Smooth muscle cell (in vitro differentiated cells): ENCODE measurements at regions not wholly inside any gene's neighbourhood (a gene's known extent, or its start where the extent isn't known, plus 50 kb on each side); places are given as distances from the start of the nearest gene placed in this dataset.

Experiments used
- DNase-seq: peaks from one replicate; lab custom pipeline; 2025; ENCODE audit not compliant: unreplicated experiment; lab: John Stamatoyannopoulos, UW
- H2AFZ ChIP-seq: fragments of 200-600 bp; sonication (generic); 2 replicates; pipeline ENCODE4 v1.6.0; 2016; ENCODE audit warnings: antibody characterized with exemption, low read depth, mild to moderate bottlenecking
- H3F3A ChIP-seq: fragments of 200-600 bp; sonication (generic); 2 replicates; pipeline ENCODE4 v1.6.0; 2017; ENCODE audit warnings: antibody characterized with exemption, low read depth
- H3K27ac ChIP-seq: fragments of 200-600 bp; sonication (generic); 2 replicates; pipeline ENCODE4 v1.5.1; 2016; ENCODE audit warnings: low read depth, mild to moderate bottlenecking
- H3K27me3 ChIP-seq: fragments of 200-600 bp; sonication (generic); 2 replicates; pipeline ENCODE4 v1.6.1; 2016; ENCODE audit warnings: low read depth, mild to moderate bottlenecking
- H3K36me3 ChIP-seq: fragments of 200-600 bp; sonication (generic); 2 replicates; pipeline ENCODE4 v1.5.1; 2016; ENCODE audit warnings: low read depth
- H3K4me1 ChIP-seq: fragments of 200-600 bp; sonication (generic); 2 replicates; pipeline ENCODE4 v1.5.1; 2016; ENCODE audit warnings: low read depth
- H3K4me2 ChIP-seq: fragments of 200-600 bp; sonication (generic); 2 replicates; pipeline ENCODE4 v1.6.0; 2016; ENCODE audit warnings: mild to moderate bottlenecking
- H3K4me3 ChIP-seq: fragments of 200-600 bp; sonication (generic); 2 replicates; pipeline ENCODE4 v1.5.1; 2016; ENCODE audit warnings: mild to moderate bottlenecking
- H3K79me2 ChIP-seq: fragments of 200-600 bp; sonication (generic); 2 replicates; pipeline ENCODE4 v1.6.0; 2016; ENCODE audit warnings: low read depth, mild to moderate bottlenecking
- H3K9ac ChIP-seq: fragments of 200-600 bp; sonication (generic); 2 replicates; pipeline ENCODE4 v1.6.0; 2016; ENCODE audit warnings: low read depth
- H3K9me3 ChIP-seq: fragments of 200-600 bp; sonication (generic); replicated peaks from 2 replicates; pipeline ENCODE4 v1.5.1; 2016; ENCODE audit warnings: low read depth
- H4K20me1 ChIP-seq: fragments of 200-600 bp; sonication (generic); 2 replicates; pipeline ENCODE4 v1.6.0; 2016; ENCODE audit warnings: low read depth
- WGBS: methylation state at CpG from one replicate; pipeline ENCODE4 v1.1.7; 2016; ENCODE audit warnings: low lambda C conversion rate; 5-methylcytosine and 5-hydroxymethylcytosine counted together
- TF ChIP-seq, protein P1 (sequence below): fragments of 200-600 bp; sonication (generic); IDR thresholded peaks from 2 replicates; pipeline ENCODE4 v1.5.1; 2017; ENCODE audit warnings: borderline replicate concordance, mild to moderate bottlenecking, antibody characterized with exemption; ENCODE audit not compliant: insufficient read depth, poor library complexity, severe bottlenecking

DNA sequence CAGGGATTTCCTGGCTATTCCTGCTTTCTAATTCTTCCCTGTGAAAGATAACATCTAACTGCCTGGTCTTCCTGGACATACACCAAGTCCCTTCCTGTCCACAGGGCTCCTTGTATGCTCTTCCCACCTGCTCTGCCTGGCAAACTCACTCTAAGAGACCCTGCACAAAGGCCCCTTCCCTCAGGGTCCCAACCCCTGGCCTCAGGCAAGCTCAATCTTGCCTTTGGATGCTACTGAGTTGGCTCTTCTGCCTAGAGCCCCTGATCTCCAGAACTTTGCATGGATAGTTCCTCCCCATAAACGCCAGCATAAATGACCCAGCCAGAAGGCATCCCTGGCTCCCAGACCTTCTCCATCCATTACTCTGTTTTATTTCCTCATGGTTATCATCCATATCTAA lies 98.3 kb upstream of the OTOS start:
- no peak overlapping the region for H3K9ac ChIP-seq
- H3K27me3 ChIP-seq = no peaks in the 10 kb centered on the region
- TF ChIP-seq, protein P1, sequence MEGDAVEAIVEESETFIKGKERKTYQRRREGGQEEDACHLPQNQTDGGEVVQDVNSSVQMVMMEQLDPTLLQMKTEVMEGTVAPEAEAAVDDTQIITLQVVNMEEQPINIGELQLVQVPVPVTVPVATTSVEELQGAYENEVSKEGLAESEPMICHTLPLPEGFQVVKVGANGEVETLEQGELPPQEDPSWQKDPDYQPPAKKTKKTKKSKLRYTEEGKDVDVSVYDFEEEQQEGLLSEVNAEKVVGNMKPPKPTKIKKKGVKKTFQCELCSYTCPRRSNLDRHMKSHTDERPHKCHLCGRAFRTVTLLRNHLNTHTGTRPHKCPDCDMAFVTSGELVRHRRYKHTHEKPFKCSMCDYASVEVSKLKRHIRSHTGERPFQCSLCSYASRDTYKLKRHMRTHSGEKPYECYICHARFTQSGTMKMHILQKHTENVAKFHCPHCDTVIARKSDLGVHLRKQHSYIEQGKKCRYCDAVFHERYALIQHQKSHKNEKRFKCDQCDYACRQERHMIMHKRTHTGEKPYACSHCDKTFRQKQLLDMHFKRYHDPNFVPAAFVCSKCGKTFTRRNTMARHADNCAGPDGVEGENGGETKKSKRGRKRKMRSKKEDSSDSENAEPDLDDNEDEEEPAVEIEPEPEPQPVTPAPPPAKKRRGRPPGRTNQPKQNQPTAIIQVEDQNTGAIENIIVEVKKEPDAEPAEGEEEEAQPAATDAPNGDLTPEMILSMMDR = no peak
- no peak overlapping the region for H3K4me3 ChIP-seq
- no peaks in the 10 kb centered on the region for H3K36me3 ChIP-seq
- H3K9me3 ChIP-seq = no peaks in the 10 kb centered on the region
- H3F3A ChIP-seq = no peaks in the 10 kb centered on the region
- no peaks in the 10 kb centered on the region for H4K20me1 ChIP-seq
- 89% methylated on average over 1 of the region's 1 CpG for WGBS
- H3K79me2 ChIP-seq = no peaks in the 10 kb centered on the region
- no peak overlapping the region for H3K4me2 ChIP-seq
- no peak overlapping the region for H2AFZ ChIP-seq
- no peaks in the 10 kb centered on the region for H3K4me1 ChIP-seq
- DNase-seq = no peak
- no peak overlapping the region for H3K27ac ChIP-seq

DNA sequence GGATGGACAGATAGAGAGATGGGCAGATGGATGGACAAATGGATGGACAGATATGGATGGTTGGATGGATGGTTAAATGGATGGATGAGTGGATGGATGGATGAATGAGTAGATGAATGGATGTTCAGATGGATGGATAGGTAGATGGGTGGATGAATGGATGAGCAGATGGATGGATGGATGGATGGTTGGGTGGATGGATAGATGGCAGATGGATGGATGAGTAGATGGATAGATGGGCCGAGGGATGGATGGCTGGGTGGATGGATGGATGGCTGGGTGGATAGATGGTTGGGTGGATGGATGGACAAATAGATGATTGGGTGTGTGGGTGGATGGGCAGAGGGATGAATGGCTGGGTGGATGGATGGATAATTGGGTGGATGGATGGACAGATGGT lies 98.9 kb upstream of the OTOS start:
- Histone ChIP-seq H4K20me1 (no peaks in the 10 kb centered on the region), H3K4me3 (no peak overlapping the region), H2AFZ (no peak overlapping the region), H3K9ac (no peak overlapping the region), H3F3A (no peaks in the 10 kb centered on the region), H3K36me3 (no peaks in the 10 kb centered on the region), H3K4me1 (no peaks in the 10 kb centered on the region), H3K9me3 (no peaks in the 10 kb centered on the region), H3K4me2 (no peak overlapping the region), H3K27me3 (no peaks in the 10 kb centered on the region), H3K27ac (no peak overlapping the region), H3K79me2 (no peaks in the 10 kb centered on the region)
- WGBS = 90% methylated on average over 1 of the region's 1 CpG
- no peak for DNase-seq
- TF ChIP-seq, protein P1 = no peak

DNA sequence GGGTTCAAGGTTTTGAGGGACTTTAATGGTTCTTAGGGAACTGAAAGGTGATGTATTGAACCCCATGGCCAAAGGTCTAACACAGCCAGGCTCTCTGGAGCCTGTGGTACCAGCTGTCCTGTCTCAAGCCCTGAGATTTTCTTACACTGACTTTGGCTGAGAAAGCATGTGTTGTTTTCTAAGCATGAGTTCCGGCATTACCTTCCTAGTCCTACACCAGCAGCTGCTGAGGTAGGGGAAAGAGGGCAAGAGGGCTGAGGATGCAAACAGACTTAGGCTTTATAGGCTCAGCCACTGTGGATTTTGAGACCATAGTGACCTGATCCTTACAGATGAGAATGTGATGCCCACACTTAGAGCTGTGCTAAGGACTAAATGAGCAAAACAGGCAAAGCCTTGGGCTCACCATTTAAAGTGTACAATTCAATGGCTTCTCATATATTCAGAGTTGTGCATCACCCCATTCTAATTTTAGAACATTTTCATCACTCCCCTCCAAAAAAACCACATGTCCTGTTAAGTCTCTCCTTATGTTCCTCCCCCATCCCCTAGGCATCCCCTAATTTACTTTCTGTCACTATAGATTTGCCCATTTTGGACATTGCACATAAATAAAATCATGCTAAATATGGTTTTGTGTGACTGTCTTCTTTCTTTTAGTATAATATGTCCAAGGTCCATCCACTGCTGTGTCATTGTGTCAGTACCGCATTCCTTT lies 99.7 kb upstream of the OTOS start:
- H2AFZ ChIP-seq = no peak overlapping the region
- no peaks in the 10 kb centered on the region for H4K20me1 ChIP-seq
- H3K4me3 ChIP-seq = no peak overlapping the region
- H3K9me3 ChIP-seq = no peaks in the 10 kb centered on the region
- no peaks in the 10 kb centered on the region for H3K27me3 ChIP-seq
- no peak overlapping the region for H3K9ac ChIP-seq
- 97% methylated on average over 2 of the region's 2 CpGs for WGBS
- no peaks in the 10 kb centered on the region for H3K4me1 ChIP-seq
- DNase-seq = no peak
- H3K4me2 ChIP-seq = no peak overlapping the region
- no peaks in the 10 kb centered on the region for H3K36me3 ChIP-seq
- H3K79me2 ChIP-seq = no peaks in the 10 kb centered on the region
- TF ChIP-seq, protein P1 = no peak
- no peaks in the 10 kb centered on the region for H3F3A ChIP-seq
- H3K27ac ChIP-seq = no peak overlapping the region

DNA sequence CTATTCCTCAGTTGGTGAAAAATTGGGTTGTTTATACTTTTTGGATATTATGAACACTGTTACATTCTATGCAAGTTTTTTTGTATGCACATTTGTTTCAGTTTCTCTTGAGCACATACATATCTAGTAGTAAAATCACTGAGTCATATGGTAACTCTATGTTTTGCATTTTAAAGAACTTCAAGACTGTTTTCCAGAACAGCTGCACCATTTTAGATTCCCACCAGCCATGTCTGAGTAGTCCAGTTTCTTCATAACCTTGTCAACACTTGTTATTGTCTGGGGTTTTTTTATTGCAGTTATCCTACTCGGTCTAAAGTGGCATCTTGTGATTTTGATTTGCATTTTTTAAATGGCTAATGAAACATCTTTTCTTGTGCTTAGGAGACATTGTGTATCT lies 100.3 kb upstream of the OTOS start:
- Histone ChIP-seq H3K9me3 (no peaks in the 10 kb centered on the region), H3K4me1 (no peaks in the 10 kb centered on the region), H3K27ac (no peak overlapping the region), H3K27me3 (no peaks in the 10 kb centered on the region), H2AFZ (no peak overlapping the region), H3F3A (no peaks in the 10 kb centered on the region), H3K4me2 (no peak overlapping the region), H3K4me3 (no peak overlapping the region), H4K20me1 (no peaks in the 10 kb centered on the region), H3K79me2 (no peaks in the 10 kb centered on the region), H3K9ac (no peak overlapping the region), H3K36me3 (no peaks in the 10 kb centered on the region)
- TF ChIP-seq, protein P1 = no peak
- no peak for DNase-seq
- 81% methylated on average over 1 of the region's 1 CpG for WGBS
